A549 (cell line): ENCODE measurements at regions not wholly inside any gene's neighbourhood (a gene's known extent, or its start where the extent isn't known, plus 50 kb on each side); places are given as distances from the start of the nearest gene placed in this dataset.

Experiments
- CEBPB ChIP-seq, 2 experiments: fragments of >200 bp in 1 of 2; sonication (Bioruptor Twin) in 1 of 2; formaldehyde crosslinking in 1 of 2; IDR thresholded peaks; 2 replicates each; pipeline ENCODE4 v1.6.1; 2012 to 2016
- CTCF ChIP-seq: fragments of >200 bp; sonication (Bioruptor Twin); formaldehyde crosslinking; IDR thresholded peaks from 3 replicates; pipeline ENCODE4 v1.5.1; 2016
- FOSB ChIP-seq: fragments of 250-450 bp; sonication (Bioruptor Pico); IDR thresholded peaks from 2 replicates; pipeline ENCODE4 v1.5.0; 2020; ENCODE audit warnings: mild to moderate bottlenecking, moderate library complexity
- FOXS1 ChIP-seq: fragments of 250-450 bp; sonication (Bioruptor Pico); IDR thresholded peaks from 2 replicates; pipeline ENCODE4 v1.5.0; 2020; ENCODE audit warnings: mild to moderate bottlenecking, moderate library complexity
- JUN ChIP-seq, 2 experiments: fragments of >200 bp; sonication (Bioruptor Twin); formaldehyde crosslinking; IDR thresholded peaks; 2 replicates in 1 of 2; 3 replicates in 1 of 2; pipeline ENCODE4 v1.6.1; 2016 to 2017
- JUNB ChIP-seq: fragments of >200 bp; sonication (Bioruptor Twin); formaldehyde crosslinking; IDR thresholded peaks from 2 replicates; pipeline ENCODE4 v1.6.1; 2016
- KDM1A ChIP-seq: fragments of 200-600 bp; sonication (generic); IDR thresholded peaks from 2 replicates; pipeline ENCODE4 v1.6.1; 2016; ENCODE audit warnings: low read depth, mild to moderate bottlenecking
- POLR2A ChIP-seq: IDR thresholded peaks from 2 replicates; pipeline ENCODE4 v1.6.1; 2012; ENCODE audit warnings: mild to moderate bottlenecking, low read length
- RAD21 ChIP-seq, 2 experiments: fragments of >200 bp in 1 of 2; sonication (Bioruptor Twin) in 1 of 2; formaldehyde crosslinking in 1 of 2; IDR thresholded peaks in 1 of 2; conservative IDR thresholded peaks in 1 of 2; 2 replicates in 1 of 2; 3 replicates in 1 of 2; pipeline ENCODE4 v1.6.1; 2012 to 2018; ENCODE audit warnings: inconsistent platforms in 1 of 2
- REST ChIP-seq: fragments of 200-600 bp; sonication (generic); IDR thresholded peaks from 2 replicates; pipeline ENCODE4 v1.6.1; 2016; ENCODE audit warnings: antibody characterized with exemption, mild to moderate bottlenecking, moderate library complexity
- USF2 ChIP-seq: fragments of 450-650 bp; IDR thresholded peaks from 2 replicates; pipeline ENCODE4 v1.6.1; 2014; ENCODE audit warnings: antibody characterized with exemption

- TF ChIP-seq KDM1A (no peak), JUN (IDR thresholded peaks at IDR 0.05) (no peak), FOXS1 (no peak), POLR2A (no peak), CTCF (no peak), REST (no peak), JUNB (no peak), USF2 (no peak), RAD21 (conservative IDR thresholded peaks at IDR 0.05 in 1 of 2, IDR thresholded peaks at IDR 0.05 in 1 of 2) (no peak), CEBPB (IDR thresholded peaks at IDR 0.05) (no peak), FOSB (CRISPR knock-in tag) (no peak)
Measured at GRCh38 chr5:169503886-169504285, 79.7 kb upstream of the SPDL1 start.
